Adrenal gland (tissue), 9 donors: ENCODE measurements at regions not wholly inside any gene's neighbourhood (a gene's known extent, or its start where the extent isn't known, plus 50 kb on each side); places are given as distances from the start of the nearest gene placed in this dataset.

Experiments
- DNase-seq, 7 donors: peaks; one replicate each; pipeline ENCODE4 v3.0.0-alpha.2; 2019 to 2020
- H3K27ac ChIP-seq, 5 donors: fragments of 200-600 bp; sonication (generic) in 4 of 5; 1 replicate in 3 of 5; 2 replicates in 2 of 5; pipeline versions ENCODE4 v1.5.1 to v1.8.0; 2016 to 2020; ENCODE audit warnings: mild to moderate bottlenecking in 1 of 5
- H3K27me3 ChIP-seq: fragments of 200-600 bp; 2 replicates; pipeline ENCODE4 v1.8.0; 2021
- H3K36me3 ChIP-seq, 2 donors: fragments of 200-600 bp; replicated peaks in 1 of 2; 1 replicate in 1 of 2; 2 replicates in 1 of 2; pipeline versions ENCODE4 v1.5.1 to v1.8.0; 2018 to 2022
- H3K4me1 ChIP-seq, 2 donors: fragments of 200-600 bp; replicated peaks in 1 of 2; 1 replicate in 1 of 2; 2 replicates in 1 of 2; pipeline versions ENCODE4 v1.5.1 to v1.8.0; 2018 to 2021
- H3K4me3 ChIP-seq, 4 donors: fragments of 200-600 bp; sonication (generic) in 3 of 4; one replicate each; pipeline ENCODE4 v1.5.1; 2016 to 2018
- H3K9me3 ChIP-seq, 3 donors: fragments of 200-600 bp; sonication (generic) in 1 of 3; replicated peaks in 1 of 3; 1 replicate in 2 of 3; 2 replicates in 1 of 3; pipeline versions ENCODE4 v1.5.1 to v1.8.0; 2016 to 2021
- CTCF ChIP-seq, 6 experiments: fragments of 450-650 bp in 4 of 6; fragments of 200-600 bp in 2 of 6; sonication (generic) in 1 of 6; IDR thresholded peaks; 1 replicate in 5 of 6; 2 replicates in 1 of 6; pipeline versions ENCODE4 v1.5.1 to v1.8.0; 2016 to 2021; ENCODE audit warnings: antibody characterized with exemption in 6 of 6, mild to moderate bottlenecking in 2 of 6, moderate library complexity in 1 of 6
- POLR2A ChIP-seq, 2 donors: fragments of 450-650 bp; IDR thresholded peaks; one replicate each; pipeline ENCODE4 v1.6.1; 2017; ENCODE audit warnings: antibody characterized with exemption in 2 of 2, mild to moderate bottlenecking in 2 of 2, moderate library complexity in 1 of 2
- WGBS, 4 donors: extraction: QIAGEN DNeasy Blood & Tissue Kit in 2 of 4; methylation state at CpG; one replicate each; pipeline versions ENCODE4 v1.1.5 to v1.1.7; 2013 to 2017; 5-methylcytosine and 5-hydroxymethylcytosine counted together
- intact Hi-C, 2 donors: fragments of 100-400 bp; cut with DNase I; formaldehyde crosslinking; loops; one replicate each; pipeline versions ENCODE4 v1.14.1 to v1.15.0; 2022 to 2023
- donor health status: healthy with polysubstance abuse.
- donor health status: Bipolar disorder and iron deficiency.
- donor health status: DM: yes; HTN: yes; CAD: no.
- donor health status: DM: no; HTN: no; CAD: no.
- donor health status: DM: no; HTN: no; CAD: no.

GRCh38 chr13:109326601-109327000 lies 459.8 kb downstream of the IRS2 start:
- intact Hi-C loops: no loop called here
- Histone ChIP-seq H3K36me3 (no peaks in the 10 kb centered on the region), H3K4me3 (no peak overlapping the region), H3K27me3 (no peaks in the 10 kb centered on the region), H3K9me3 (no peaks in the 10 kb centered on the region), H3K4me1 (no peaks in the 10 kb centered on the region), H3K27ac (no peak overlapping the region)
- DNase-seq: no peak
- TF ChIP-seq POLR2A (IDR thresholded peaks at IDR 0.05): no peak
- TF ChIP-seq CTCF (IDR thresholded peaks at IDR 0.05): no peak
- 87 to 92% (median 89%) methylated on average over 9 of the region's 9 CpGs for WGBS, 4 donors

- DNase-seq: no peak
- TF ChIP-seq CTCF (IDR thresholded peaks at IDR 0.05) (no peak), POLR2A (IDR thresholded peaks at IDR 0.05) (no peak)
- no peaks in the 10 kb centered on the region for H3K4me1 ChIP-seq
Measured at GRCh38 chr13:109323338-109323737, 463.0 kb downstream of the IRS2 start.

DNA sequence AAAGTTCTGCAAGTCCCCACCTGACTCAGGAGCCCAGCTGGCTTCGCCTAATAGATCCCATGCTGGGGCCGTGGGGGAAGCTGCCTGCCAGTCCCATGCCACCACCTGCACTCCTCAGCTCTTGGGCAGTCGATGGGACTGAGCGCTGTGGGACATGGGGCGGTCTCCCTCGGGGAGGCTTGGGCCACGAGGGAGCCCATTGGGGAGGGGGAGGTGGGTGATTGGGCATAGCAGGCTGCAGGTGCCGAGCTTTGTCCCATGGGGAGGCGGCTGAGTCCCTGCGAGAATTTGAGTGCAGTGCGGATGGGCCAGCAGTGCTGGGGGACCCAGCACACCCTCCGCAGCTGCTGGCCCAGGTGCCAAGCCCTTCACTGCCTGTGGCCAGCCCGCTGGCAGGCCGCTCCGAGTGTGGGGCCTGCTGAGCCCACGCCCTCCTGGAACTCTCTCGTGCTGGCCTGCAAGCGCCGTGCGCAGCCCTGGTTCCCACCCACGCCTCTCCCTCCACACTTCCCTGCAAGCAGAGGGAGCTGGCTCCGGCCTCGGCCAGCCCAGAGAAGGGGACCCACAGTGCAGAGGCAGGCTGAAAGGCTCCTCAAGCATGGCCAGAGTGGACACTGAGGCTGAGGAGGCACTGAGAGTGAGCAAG lies 467.3 kb downstream of the IRS2 start:
- intact Hi-C loops: no loop called here
- Histone ChIP-seq H3K4me1 (no peaks in the 10 kb centered on the region), H3K27ac (no peak overlapping the region), H3K9me3 (no peaks in the 10 kb centered on the region), H3K4me3 (no peak overlapping the region), H3K27me3 (no peaks in the 10 kb centered on the region), H3K36me3 (no peaks in the 10 kb centered on the region)
- WGBS, 4 donors: 81 to 100% (median 86%) methylated on average over 8 to 23 of the region's 23 CpGs
- no peak for TF ChIP-seq POLR2A (IDR thresholded peaks at IDR 0.05)
- no peak for TF ChIP-seq CTCF (IDR thresholded peaks at IDR 0.05)
- DNase-seq: no peak

More at GRCh38 chr13:109323338-109323737, 463.0 kb downstream of the IRS2 start:
- intact Hi-C loops: no loop called here
- H3K27ac ChIP-seq: no peak overlapping the region
- 69 to 92% (median 83%) methylated on average over 4 of the region's 4 CpGs for WGBS, 4 donors
- H3K27me3 ChIP-seq: no peaks in the 10 kb centered on the region
- H3K9me3 ChIP-seq: no peaks in the 10 kb centered on the region
- no peak overlapping the region for H3K4me3 ChIP-seq
- no peaks in the 10 kb centered on the region for H3K36me3 ChIP-seq

DNA sequence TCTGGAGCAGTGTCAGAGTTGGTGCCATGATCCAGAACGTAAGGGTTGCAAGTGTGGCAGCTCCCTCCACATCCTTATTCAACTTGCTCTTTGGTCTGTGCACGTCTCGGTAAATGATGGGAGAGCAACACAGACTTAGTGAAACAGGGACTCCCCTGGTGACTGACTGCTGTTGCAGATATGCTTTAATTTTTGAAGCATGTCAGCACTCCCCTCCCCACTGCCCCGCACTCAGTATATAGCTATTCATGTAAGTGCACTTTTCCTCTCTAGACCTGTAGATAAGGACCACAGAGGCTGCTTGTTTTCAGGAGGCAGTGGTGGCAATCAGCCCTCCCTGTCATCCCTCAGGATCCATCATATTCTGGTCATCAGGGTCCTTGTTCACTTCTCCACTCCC lies 470.9 kb downstream of the IRS2 start:
- 88 to 95% (median 94%) methylated on average over 4 of the region's 4 CpGs for WGBS, 4 donors
- Histone ChIP-seq H3K4me1 (no peaks in the 10 kb centered on the region), H3K4me3 (no peak overlapping the region), H3K27ac (no peak overlapping the region), H3K27me3 (no peaks in the 10 kb centered on the region), H3K9me3 (no peaks in the 10 kb centered on the region), H3K36me3 (no peaks in the 10 kb centered on the region)
- DNase-seq: no peak
- no peak for TF ChIP-seq POLR2A (IDR thresholded peaks at IDR 0.05)
- no peak for TF ChIP-seq CTCF (IDR thresholded peaks at IDR 0.05)
- intact Hi-C loops: no loop called here
